ENCODE measurements at regions not wholly inside any gene's neighbourhood (a gene's known extent, or its start where the extent isn't known, plus 50 kb on each side); places are given as distances from the start of the nearest gene placed in this dataset.
"Not testable (repeated sequence)": the region's sequence is repeated elsewhere in the genome, so short reads cannot be mapped to it uniquely, and the experiment has no call there.

DNA sequence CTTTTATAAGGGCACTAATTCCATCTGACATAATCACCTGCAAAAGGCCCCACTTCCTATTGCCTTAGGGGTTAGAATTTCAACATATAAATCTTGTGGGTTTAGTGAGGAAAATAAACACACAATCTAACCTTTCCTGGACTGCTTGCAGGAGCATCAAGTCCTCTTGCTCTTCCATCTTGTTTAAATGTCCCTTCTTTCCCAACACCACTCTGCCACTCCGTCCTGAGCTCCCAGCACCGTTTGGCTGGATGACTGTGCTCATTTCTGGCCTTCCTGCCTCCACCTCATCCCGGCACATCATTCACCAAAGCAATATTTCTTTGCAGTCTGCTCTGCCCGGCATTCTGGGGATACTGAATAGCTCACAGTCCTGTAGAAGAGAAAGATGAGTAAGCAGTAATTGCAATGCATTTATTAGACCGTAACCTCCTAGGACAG is 247.8 kb downstream of the BCL2 start:
- DNase-seq = no peak

DNA sequence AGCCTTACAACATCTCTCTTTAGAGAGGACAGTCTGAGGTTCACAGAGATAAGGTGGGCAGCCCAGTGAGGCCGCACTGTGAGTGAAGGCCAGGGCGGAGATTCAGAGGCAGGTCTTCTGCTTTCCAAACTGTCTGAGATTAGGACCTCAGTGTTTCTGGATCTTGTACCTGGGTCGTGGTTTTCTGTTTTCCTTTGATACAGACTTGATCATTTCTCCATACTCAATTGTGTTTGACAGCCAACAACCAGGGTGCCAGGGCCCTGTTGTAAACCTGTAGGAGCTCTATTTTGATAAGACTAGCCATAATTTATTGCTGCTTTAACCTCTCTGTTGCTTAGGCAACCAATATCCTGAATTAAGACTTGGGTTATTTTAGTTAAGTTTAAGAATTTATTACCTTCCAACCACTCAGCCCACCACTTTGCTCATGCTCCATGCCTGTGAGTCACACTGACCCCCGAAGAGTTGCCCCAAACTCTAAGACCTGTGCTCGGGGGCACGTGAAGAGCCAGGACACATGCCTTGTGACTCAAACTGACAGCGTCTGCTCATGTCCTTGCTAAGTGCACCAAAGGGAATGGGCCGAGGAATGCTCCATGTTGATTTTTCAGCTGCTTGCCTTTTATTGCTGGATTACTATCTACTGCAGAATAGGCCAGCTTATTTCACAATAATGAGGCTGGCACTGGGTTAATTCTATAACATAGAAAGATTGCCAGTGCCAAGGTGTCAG is 248.6 kb downstream of the BCL2 start:
- no peak for DNase-seq

DNA sequence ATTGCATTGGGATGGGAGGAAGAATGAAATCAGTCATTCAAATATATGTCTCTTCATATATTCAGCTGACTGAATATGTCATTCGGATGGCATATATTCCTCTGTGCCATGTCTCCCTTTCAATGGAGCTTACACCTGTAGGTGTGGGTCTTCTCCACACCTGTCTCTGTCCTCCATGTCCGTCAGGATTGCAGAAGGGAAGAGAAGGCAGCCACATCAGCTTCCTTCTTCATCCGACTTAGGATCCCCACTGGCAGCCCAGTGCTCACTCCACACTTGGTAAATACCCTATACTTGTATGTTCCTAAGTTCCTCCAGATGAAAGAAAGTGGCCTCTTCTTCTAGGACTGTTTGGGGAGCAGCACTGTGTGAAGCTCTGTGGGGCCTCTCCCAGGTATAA is 250.1 kb downstream of the BCL2 start:
- no peak for DNase-seq

DNA sequence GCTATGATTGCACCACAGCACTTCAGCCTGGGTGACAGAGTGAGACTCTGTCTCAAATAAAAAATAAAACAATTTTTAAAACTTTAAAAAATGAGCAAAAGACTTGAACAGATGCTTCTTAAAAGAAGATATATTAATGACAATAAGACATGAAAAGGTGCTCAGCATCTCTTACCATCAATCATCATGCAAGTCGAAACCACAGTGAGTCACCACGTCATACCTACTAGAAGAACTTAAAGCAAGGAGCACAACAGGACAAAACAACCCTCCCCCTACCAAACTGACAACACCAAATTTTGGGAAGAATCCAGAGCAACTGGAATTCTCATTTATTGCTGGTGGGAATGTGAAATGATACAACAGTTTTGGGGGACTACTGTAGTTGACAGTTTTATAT is 251.6 kb downstream of the BCL2 start:
- no peak for DNase-seq

DNA sequence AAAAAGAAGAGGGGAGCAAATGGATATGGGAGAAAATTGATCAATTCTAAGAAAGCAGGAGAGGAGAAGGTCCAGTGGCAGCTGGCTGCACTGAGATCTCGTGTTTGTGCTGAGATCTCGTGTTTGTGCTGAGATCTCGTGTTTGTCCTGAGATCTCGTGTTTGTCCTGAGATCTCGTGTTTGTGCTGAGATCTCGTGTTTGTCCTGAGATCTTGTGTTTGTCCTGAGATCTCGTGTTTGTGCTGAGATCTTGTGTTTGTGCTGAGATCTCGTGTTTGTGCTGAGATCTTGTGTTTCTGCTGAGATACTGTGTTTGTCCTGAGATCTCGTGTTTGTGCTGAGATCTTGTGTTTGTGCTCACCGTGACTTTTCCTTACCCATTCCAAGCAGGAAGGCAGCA is 254.4 kb downstream of the BCL2 start:
- DNase-seq = no peak

DNA sequence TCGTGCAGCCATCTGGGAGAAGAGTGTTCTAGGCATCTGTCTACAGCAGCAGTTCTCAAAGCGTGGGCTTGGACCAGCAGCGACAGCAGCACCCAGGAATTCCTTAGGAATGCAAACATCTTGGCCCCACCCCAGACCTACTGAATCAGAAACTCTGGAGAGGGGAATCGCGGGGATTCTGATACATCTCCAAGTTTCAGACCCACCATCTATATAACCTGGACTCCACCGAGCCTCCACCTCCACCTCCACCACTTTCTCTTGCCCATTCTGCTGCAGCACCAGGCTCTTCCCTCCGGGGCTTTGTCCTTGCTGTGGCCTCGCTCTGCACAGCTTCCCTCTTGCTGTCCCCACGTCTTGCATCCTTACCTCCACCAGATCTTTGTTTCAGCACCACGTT is 256.4 kb downstream of the BCL2 start:
- DNase-seq = no peak

DNA sequence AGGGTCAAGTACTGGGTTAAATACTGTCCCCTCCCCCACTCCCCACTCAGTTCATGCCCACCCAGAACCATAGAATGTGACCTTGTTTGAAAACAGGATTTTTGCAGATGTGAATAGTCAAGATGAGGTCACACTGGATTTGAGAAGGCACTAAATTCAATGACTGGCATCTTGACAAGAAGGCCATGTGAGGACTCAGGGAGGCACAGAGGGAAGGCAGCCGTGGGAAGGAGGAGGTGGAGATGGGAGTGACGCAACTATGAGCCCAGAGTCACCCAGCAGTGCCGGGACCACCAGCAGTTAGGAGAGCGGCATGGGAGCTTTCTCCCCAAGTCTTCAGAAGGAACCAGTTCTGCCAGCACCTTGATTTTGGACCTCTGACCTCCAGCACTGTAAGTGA is 257.3 kb downstream of the BCL2 start:
- DNase-seq = no peak

DNA sequence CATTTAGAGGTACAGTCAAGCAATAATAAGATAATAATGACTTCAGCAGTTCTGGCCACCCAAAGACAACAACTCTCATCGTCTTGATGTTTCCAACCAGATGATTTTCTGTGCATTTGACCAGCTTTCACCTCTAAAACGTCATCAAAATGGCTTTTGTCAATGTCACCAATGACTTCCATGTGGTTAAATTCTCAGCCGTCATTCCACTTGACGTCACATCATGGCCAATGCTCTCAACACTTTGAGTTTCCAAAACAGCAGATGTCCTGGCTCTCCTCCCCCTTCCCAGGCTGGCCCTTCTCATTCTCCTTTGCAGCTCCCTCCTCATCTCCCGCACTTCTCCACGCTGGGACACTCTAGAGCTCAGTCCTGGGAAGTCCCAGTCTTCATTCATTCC is 258.3 kb downstream of the BCL2 start:
- no peak for DNase-seq

DNA sequence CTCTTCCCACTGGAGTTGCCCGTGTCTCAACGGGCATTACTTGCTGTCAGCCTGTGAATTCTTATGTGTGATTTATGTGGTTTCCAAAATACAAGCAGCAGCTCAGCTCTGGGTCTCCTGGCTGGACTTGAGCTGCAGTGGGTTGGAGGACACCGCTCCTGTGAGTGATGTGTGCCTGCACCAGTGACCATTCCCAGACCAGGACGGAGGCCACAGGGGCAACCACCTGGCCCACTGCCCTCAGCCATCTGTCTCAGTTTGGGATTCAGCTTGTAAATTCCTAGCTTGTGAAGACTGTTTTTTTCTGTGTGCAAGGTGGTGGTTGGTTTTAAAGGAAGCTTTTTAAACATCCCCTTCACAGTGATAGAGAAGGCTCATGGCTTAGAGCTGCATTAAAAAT is 261.0 kb downstream of the BCL2 start:
- peak; percentile 37 for DNase-seq

DNA sequence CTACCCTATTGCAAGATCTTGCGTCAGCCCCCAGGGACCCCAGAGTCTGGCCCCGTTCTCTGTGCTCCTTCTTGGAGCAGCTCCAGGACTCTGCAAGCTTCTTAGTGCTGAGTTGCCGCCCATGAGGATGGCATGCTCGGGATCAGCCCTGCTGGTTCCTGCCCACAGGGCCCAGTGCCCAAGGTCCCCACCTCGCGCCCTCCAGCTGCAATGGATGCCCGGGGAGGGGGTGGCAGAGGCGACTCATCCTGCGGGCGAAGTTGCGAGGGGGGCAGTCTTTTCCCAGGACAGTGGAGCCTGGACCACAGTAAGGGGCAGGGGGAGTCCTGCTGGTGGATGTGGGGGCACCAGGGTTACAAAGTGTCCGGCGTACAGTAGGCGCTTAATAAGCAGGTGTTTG is 261.9 kb downstream of the BCL2 start:
- no peak for DNase-seq

DNA sequence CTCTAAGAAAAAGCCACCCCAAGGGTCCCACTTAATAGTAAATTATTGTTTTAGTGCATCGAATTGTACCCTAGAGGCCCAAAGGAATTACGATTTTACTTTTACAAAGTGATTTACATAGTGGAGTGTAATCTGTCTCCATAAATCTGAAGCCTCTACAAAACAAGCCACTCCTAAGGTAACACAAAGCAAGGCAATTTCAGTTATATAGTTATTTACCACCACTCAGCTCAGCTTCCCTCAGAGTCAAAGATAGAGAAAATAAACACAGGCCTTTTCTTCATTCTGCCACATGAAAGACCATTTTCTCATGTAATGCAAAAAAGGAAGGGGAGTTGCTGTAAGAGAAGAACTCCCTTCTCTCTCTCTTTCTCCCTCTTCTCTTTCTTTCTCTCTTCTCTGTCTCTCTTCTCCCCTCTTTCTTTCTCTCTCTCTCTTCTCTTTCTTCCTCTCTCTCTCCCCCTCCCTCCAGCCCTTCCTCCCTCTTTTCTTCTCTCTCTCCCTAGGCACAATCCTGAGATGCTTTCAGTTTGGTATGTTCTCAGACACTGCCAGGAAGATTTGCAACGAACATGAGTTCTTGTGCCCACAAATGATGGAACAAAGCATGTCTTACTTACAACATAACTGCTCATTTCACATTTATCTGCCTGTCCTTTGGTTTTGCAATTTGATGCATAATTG is 264.5 kb downstream of the BCL2 start:
- no peak for DNase-seq

DNA sequence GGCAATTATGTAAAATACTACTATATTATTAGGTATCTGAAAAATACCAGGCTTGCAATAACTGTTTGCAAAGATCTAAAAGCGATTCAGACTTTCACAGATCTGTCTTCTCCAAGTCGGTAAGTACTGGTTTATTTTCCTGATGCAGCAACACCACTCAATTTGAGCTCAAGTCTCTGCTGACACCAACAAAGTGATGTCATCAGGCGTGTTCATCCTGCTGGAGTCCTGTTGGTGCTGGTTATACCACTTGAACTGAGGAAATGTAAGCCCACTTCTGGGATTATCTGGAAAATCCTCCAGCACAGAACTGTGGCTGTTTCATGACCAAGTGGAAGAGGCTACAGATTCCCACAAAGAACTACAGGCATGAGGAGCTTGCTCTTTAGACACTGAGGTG is 267.6 kb downstream of the BCL2 start:
- DNase-seq = no peak

DNA sequence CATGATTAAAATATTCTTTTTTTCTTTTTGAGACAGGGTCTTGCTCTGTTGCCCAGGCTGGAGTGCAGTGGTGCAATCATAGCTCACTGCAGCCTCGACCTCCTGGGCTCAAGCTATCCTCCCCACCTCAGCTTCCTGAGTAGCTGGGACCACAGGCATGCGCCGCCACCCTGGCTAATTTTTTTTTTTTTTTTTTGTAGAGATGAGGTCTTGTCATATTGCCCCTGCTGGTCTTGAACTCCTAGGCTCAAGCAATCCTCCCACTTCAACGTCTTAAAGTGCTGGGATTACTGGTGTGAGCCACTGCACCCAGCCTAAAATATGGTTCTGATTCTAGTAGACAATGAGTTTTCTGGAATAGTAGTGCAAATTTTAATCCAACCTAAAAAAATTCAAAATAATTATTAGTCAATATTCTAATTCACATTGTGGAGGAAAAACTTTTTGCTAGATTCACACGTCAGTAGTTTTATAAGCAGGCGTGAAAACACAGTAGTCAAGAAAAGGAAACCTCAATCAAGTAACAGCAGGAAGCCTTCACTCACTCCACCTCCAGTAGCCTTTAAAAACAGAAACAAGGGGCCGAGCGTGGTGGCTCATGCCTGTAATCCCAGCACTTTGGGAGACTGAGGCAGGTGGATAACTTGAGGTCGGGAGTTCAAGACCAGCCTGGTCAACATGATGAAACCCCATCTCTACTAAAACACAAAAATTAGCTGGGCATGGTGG is 268.7 kb downstream of the BCL2 start:
- not testable (repeated sequence) for DNase-seq

DNA sequence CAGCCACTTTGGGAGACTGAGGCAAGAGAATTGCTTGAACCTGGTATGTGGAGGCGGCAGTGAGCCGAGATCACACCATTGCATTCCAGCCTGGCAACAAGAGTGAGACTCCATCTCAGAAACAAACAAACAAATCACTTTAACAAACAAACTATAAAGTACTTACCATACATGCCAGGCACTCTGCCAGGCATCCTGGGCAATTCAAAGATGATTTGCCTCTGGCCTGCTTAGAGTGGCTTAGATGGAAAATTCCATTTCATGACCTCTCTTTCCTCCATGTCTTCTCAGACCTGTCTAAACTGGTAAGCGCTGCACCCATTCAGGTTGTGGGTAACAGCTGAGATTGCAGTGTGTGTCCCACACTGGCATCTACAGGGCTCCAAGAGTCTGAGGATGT is 273.2 kb downstream of the BCL2 start:
- no peak for DNase-seq

DNA sequence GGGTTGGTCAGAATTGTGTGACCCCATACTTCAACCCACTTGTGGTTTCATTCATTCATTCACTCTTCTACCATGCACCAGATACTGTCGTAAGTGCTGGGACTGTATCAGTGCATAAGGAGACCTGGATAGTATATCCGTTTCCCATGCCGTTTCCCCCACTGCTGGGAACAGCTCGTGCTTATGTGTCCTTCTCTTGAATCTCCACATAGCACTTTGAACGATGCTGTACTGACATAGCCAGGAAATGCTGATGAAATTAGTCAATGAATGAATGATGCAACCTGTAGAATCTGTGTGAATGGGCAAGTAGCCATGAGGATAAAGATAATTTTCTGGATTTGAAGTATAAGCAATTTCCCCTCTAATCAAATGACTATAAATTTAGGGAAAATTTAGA is 276.1 kb downstream of the BCL2 start:
- DNase-seq = no peak

DNA sequence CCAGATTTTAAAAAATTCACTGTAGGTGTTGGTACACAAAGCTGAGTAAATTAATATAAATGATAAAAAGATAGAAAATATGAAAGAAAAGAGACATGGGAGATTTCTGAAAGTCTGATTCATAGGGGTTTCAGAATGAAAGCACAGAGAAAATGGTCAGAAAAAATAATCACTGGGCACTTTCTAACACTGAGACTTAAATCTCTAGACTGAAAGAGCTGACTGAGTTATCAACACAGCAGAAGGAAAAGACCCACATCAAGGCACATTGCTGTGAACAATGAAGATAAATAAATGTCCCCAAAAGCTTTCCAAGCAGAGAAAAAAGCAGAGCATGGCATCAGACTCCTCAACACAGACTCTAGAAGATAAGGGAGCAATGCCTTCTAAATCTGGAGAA is 277.2 kb downstream of the BCL2 start:
- DNase-seq = no peak

DNA sequence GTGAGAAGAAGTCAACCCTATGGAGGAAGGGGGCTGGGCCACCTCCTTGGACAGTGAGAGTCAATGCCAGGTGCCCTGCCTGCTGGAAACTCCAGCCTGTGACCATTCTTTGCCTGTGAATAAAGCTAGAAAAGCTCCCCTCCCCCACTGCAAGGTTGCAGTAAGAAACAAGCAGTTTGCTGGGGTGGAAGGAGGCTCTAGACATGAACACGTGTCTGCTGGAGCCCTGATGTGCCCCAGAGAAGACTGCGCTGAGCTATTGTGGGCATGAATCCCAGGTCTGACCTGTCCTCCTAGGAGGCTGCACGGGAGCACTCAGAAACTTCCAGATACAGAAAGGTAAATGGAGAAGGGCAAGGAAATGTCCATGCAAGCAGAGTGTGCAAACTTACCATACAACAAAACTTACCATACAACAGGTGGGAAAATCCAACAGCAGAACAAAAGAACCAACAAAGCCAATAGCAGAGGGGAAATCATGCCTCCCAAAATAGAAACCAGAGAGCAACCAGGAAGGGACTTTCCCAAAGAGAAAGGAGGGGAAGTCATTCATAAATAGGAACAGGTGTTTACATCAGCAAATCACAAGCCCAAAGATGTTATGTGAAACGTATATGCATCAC is 278.7 kb downstream of the BCL2 start:
- no peak for DNase-seq

DNA sequence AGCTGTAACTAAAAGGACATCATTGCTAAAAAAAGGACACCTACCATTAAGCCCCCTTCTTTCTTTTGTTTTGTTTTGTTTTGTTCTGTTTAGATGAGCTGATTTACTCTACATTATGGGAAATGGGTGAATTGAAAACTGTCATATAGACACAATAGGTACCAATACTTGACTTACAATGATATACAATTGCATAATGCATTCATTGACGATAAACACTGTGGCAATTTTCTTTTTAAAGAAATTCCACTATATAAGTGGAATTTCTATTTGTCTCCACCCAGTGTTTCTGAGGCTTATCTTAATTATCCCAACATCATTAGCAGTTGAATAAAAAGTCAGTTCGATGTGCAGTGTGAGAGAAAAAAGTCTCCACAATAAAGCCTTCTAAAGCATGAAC is 282.1 kb downstream of the BCL2 start:
- DNase-seq = no peak

DNA sequence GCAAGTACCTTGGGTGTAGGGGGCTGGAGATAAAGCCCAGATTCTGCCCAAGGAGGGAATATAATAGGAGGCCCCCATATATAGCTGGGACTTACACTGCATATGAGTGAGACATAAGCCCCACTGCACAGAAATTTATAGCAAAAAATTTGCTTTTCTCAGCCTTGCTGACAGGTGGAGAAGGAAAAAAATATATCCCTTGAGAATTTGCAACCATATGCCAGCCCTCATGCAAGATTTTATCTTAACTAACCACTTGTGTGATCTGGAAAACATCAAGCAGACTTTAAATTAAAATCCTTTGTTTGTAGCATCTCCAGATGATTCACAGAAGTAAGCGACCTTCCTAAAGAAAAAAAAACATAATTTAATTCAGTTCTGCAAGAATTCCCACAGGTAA is 288.2 kb downstream of the BCL2 start:
- DNase-seq = no peak

All from left hindlimb (tissue), 1 donor.